RCC 7860 (cell line): ENCODE measurements at regions not wholly inside any gene's neighbourhood (a gene's known extent, or its start where the extent isn't known, plus 50 kb on each side); places are given as distances from the start of the nearest gene placed in this dataset.
"Not testable (repeated sequence)": the region's sequence is repeated elsewhere in the genome, so short reads cannot be mapped to it uniquely, and the experiment has no call there.

ENCODE experiments used
- DNase-seq: peaks from one replicate; pipeline ENCODE4 v3.0.0-alpha.2; 2015; ENCODE audit warnings: low spot score
- FAIRE-seq: peaks from 2 replicates; lab custom pipeline; 2012; peaks lifted over from hg19 to GRCh38; lab: Jason Lieb, UNC

DNA sequence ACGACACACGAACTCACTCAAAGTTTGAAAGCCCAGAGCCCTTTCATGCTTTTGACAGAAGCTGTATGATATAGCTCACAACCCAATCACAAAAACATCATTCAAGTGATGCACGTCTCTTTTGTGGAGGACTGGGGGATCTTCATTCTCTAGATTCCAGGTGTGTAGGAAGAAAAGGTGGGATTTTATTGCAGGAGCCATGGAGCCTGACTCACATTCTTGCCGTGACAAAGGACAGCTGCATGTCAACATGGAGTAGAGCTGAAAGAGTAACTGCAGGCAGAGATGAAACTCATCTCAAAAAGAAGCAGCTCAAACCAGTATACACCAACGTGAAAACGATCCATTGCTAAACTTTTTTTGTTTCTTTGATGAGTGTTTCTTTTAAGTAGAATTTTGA is 50.9 kb upstream of the PDE1A start:
- FAIRE-seq = no peak

DNA sequence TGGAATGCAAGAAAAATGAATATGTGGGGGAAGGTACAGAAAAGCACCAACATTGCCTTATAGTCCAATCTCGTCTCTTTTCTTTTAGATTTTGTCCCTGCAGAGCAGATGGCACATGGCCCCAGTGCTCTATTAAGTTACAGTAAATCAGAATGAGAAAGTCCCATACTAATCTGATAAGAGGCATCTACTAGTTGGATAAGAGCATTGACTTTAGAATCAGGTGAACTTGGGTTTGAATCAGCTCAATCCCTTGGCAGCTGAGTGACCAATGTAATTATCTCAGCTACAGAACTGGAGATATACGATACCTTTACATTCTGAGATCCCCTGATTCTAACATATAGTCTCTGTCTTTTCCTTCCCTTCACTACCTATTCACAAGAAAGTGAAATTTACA is 54.8 kb upstream of the PDE1A start:
- FAIRE-seq = no peak

More for the DNA sequence above, 50.9 kb upstream of the PDE1A start:
- DNase-seq = no peak

DNA sequence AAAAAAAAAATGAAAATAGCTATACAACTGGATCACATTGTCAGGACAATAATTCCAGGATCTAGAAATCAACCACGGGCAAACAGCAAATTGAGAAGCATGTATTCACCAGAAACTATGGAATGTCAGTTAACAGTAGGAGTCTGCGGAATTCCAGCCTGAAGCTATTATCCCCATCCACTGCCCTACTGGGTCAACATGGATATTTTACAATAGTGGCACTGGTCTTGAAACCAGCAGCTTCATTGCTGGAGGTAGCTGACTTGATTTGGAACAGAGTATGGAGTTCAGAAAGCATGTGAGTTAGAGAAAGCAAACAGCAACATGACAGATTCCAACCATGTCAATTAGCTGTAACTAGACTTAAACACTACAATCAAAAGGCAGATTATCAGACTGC is 55.7 kb upstream of the PDE1A start:
- FAIRE-seq (no peak), DNase-seq (no peak)

More for the DNA sequence above, 54.8 kb upstream of the PDE1A start:
- no peak for DNase-seq

DNA sequence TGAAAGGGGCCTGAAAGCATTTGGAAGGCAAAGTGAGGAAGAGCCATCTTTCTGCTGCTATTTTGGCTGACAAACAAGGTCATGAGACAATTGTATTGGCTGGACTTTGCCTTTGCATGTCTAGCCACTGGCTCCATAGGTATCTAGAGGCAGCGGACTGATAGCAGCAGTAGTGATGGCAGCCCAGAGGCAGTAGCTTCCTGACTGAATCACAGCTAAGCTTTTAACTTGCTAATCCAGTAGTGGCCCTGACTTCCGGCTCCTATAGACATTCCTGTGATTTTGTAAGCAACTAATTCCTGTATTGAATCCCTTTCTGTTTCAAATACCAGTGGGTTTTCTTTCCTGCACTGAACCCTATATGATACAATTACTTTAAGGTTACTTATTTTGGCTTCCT is 69.8 kb upstream of the PDE1A start:
- FAIRE-seq = no peak
- DNase-seq = no peak

DNA sequence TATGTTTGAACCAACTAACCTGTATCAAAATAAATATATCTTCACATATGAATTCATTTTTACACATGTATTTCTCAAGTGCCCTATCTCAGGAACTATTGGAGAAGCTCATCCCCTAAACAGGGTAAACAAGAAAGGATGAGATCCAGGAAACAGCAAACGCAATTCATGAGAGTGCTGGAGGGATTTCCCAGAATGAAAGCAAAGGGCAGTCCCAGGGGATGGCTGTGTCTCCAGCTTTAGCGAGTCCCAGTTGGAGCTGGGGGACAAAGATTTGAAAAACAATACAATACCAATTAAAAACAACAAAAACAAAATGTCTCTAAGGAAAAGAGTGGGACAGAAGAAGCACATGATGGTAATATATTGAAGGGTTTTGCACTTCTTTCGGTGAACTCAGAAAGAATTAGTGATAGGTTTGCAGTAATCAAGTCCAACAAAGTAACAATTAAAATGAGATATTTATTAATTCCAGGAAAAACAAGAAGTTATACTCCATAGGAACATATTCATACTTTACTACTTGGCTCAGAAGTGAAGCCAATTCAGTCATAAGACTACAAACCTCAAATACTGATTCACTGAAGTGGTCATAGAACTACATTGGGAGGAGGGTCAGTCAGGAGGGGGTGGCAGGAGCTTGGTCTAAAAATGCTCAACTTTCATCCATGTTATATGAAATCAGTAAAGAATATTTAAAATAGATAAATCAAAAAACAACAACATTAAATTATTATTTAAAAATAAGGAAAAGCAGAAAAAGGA is 73.1 kb upstream of the PDE1A start:
- FAIRE-seq = no peak

DNA sequence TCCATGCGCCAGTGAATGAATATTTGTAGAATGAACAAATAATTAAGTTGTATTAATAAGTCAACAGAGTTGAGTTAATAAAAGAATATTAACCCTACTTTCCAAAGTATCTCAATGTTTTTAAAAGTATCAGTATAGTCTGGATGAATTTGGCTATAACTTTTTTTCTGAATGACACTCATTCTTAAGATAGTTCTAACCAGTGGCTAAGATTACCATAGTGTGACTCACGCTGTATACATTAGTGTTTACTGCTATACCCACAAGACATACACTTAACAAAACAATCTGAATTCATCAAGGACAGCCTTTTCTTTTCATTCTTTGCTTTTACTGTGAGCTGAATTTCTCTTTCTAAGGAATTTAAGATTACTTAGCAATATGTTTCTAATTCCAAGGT is 77.0 kb upstream of the PDE1A start:
- no peak for DNase-seq
- no peak for FAIRE-seq

More for the DNA sequence above, 73.1 kb upstream of the PDE1A start:
- DNase-seq = no peak

DNA sequence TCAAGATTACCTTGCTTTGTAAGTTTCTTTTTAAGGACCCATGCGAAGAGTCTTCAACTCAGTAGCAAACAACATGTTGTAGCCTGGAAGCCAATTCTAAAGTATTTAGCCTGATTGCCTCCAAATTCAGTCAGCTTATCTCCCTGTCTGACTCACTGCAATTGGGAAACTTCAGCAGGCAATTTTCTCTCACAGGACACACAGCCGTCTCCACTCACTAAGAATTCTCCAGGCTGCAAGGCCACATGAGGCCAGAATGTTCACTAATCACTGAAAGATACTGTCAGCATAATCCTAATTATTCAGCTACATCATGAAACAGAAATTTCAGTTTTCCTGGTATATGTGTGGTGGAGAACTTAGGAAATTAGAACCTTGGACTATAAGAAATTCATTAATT is 78.1 kb upstream of the PDE1A start:
- DNase-seq (no peak), FAIRE-seq (no peak)

DNA sequence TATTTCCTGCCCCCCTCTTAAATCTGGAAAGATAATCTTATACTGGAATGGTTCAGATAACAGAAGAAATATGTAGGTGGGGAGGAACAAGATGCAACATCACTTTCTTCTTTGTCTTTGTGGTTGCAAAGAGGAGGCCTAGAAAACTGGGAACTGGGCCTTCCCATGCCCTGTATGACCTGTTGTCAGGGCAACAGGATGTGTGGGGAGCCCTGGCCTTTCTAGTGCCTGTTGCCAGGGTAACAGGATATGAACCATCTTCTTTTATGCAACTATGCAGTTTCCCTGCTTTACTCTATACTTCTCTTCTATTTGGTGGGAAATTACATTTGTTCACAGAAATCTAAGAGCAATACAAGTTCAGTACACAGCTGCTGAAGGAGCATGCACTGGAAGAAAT is 79.8 kb upstream of the PDE1A start:
- DNase-seq (no peak), FAIRE-seq (no peak)

DNA sequence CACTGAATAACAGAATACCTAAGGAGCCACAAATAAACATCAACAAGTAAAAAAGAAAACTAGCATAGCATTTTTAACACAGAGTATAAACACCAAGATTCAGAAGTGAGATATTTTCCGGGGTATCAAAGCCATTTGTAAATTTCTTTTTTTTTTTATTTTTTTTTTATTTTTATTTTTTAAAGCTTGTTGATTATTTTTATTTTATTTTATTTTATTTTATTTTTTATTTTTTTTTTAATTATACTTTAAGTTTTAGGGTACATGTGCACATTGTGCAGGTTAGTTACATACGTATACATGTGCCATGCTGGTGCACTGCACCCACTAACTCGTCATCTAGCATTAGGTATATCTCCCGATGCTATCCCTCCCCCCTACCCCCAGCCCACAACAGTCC is 81.7 kb upstream of the PDE1A start:
- DNase-seq = not testable (repeated sequence)
- peak; percentile 59 for FAIRE-seq

DNA sequence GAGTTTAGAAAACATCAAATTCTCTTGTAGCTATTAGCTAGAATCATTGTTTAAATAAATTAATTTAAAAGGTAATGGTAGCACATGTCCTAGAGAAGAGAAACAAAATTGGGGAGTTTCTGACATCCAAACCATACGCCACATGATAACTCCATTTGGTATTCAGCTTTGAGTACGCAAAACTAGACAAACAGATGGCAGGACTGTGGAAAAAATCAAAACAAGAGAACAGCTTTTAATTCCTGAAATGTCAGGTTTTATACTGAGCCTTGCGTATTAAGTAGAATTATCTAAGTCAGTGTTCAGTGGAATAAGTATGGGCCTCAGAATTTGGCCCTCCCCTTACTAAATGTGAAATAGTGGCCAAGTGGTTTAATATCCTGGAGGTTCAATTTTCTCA is 82.4 kb upstream of the PDE1A start:
- no peak for DNase-seq
- no peak for FAIRE-seq

DNA sequence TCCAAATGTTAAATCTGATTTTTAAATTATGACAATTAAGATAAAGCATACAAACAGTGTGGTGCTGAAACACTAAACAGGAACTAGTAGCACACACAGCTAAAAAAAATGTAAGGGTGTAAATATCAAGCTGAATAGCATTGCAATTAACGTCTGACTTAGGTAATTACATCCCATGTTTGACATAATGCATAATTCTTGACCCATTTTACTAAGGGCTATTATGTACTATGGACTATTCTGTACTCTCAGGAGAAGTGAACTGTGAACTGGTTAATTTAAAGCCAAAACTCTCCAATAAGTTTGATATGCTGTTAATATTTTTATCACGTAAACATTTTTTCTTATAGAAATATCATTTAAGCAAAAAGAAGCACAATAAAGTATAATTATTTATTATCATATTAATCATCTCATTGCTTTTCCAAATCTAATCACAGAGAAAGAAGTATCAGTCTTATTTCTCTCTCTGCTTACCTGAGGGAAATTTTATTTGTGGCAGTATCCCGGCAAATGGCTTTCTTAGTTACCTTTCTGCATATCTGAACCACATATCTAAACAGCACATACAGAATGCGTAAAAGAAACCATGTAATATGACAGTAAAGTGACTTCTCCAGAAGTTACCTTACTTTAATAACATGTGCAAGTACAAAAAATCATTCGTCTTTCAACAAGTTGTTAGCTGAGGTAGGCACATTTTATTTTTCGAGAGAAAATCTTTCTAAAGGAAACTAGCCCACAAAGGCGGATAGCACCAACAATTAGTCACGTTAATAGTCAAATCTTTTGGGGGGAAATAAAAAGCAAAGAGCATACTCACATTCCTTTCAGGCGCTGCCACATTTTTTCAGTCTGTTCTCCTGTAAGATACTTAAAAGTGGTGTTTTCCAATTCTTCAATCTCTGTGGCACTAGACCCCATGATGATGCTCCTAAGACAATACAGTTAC is 94.9 kb upstream of the PDE1A start:
- no peak for FAIRE-seq
- no peak for DNase-seq

DNA sequence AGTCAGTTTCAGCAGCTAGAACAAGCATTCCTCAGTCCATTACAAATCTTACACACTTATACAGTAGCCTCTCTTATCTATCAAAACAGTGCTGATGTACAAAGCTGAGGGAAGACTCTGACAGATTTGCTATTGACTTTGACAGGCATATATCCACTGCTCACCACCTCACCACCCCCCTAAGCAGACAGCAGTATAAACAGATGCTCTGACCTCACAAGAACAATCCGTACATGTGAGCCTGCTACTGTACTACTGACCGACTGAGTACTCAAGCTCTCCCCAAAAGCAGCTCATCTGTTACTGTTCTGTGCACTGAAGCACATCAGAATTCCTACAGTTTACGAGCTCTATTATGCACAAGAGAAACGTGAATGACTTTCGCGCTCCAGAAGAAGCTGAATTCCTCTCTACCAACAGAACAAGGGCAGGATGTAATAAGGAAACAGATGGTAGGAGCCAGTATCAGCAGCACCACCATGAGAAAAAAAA is 95.6 kb upstream of the PDE1A start:
- DNase-seq (peak; percentile 18), FAIRE-seq (no peak)

DNA sequence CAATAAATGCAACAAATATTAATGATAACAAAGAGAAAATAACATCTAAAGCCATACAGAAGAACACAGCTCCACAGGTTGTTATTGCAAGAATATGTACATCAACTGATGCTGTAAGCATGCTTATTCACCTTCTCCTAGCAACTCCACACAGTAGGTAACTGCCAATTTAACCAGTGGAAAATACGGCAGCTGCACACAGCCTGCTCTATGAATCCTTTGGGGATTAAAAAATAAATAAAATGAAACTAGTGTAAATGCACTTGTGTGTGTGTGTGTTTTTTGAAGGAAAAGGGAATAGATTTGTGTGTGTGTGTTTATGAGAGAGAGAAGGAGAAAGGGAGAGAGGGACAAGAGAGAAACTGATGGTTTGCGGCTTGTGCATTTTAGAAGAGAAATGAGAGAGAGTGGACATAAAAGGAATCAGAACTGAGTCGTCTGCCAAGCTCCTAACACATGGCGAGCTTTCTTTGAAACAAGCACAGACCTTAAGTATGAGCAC is 96.2 kb upstream of the PDE1A start:
- FAIRE-seq = no peak
- DNase-seq = no peak

DNA sequence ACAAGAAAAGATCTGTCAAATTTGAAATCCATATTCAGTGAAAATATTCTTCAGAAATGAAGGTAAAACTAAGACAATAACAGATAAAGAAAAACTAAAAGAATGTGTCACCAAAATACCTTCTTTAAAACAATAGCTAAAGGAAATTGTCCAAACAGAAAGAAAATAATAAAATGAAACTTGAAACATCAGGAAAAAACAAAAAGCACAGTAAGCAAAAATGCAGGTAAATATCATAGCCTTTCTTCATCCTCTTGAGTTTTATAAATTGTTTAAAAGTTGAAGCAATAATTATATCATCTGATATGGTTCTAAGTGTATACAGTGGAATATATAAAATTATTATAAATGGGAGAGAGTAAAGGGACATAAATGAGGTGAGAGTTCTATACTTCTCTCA is 103.8 kb upstream of the PDE1A start:
- DNase-seq (no peak), FAIRE-seq (no peak)

DNA sequence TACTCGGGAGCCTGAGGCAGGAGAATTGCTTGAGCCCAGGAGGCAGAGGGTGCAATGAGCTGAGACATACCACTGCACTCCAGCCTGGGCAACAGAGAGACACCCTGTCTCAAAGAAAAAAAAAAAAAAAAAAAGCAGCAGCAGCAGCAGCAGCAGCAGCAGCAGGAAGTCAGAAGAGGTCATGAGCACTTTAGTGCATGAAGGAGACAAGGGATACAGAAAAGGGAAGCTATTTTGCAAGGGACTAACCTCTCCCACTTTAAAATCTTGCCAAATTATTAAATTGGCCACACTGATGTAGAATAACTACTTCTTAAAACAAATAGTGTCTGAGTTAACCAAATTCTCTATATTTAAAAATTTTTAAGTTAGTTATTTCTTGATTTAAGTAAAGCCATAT is 113.4 kb upstream of the PDE1A start:
- FAIRE-seq (no peak), DNase-seq (no peak)

DNA sequence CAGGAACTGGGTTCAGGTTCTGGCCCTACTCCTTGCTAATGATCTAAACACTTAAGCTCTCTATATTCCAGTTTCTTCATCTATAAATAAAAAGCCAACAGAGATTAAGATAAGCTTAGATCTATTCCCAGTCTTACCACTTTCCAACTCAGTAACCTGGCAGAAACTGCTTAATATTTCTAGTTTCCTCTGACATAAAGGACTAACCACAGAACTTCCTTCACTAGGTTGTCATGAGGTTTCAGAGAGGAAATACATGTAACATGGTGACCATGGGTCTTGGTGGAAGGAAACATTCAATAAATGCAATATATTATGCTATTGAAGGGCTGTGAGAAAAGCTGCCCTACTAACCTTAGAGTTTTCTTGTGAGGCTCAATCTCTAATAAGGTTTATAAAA is 114.4 kb upstream of the PDE1A start:
- no peak for DNase-seq
- no peak for FAIRE-seq

DNA sequence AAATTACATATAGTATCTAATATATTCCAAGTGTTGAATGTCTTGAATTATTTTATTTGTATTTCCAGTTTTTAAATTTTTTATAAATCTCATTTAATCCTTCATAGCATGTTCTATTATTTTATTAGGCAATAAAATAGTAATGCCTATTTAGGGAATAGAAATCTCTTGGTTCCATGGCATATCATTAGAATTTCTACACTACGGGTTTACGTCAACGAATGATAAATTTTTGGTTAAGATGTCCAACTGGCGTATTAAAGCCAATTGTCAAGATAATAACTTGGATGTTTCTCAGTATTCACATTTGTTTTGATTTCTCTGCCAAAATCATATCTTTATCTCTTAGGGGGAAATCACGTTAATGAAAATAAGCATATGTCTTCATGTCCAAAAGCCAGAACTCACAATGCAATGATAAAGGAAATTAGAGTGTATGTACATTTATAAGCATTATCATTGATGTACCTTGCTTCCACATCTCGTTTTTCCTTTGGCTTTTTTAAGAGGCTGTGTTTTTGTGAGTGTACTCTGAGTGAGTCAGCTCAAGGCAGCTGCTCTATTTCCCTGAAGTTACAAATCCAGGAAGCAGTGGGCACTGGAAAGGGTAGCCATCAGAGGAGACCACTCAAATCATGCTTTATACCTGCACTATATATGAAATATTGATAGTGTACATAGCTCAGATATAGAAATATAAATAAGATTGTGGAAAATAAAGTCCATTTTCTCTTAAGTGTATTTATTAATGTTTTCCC is 115.8 kb upstream of the PDE1A start:
- FAIRE-seq = peak; percentile 18
- no peak for DNase-seq

DNA sequence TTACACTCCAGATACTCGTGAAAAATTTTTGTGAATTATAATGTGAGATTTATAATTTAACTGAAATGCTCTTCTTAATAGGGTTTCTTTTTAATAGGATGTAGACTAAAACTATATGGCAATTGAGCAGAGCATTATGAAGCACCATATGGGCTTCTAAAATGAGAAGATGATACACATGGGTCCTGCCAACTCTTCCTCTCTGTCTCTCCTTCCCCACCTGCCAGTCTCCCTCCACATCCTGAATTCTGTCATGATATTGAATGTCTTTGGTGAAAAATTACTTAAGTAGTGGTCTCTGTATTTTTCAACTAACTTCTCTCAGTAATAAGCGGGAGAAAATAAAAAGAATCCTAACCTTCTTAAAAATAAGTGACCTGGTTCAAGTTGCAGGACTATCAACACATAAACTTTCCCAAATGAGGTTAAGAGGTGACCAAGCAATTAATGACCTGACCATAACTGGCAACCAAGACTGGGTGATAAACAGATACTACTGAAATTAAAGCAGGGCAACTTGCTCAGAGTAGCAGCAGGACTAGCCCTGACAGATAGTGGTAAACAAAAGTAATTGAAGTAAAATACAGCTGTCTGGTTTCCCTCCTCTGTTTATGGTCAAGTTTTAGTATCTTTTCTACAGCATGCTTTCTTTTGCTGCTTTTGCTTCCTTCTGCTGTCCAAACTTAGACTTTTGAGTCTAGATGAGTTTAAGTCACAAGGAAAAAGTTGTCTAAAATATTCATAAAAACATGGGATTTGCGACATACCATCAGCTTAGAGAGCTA is 117.1 kb upstream of the PDE1A start:
- no peak for DNase-seq
- FAIRE-seq = no peak

DNA sequence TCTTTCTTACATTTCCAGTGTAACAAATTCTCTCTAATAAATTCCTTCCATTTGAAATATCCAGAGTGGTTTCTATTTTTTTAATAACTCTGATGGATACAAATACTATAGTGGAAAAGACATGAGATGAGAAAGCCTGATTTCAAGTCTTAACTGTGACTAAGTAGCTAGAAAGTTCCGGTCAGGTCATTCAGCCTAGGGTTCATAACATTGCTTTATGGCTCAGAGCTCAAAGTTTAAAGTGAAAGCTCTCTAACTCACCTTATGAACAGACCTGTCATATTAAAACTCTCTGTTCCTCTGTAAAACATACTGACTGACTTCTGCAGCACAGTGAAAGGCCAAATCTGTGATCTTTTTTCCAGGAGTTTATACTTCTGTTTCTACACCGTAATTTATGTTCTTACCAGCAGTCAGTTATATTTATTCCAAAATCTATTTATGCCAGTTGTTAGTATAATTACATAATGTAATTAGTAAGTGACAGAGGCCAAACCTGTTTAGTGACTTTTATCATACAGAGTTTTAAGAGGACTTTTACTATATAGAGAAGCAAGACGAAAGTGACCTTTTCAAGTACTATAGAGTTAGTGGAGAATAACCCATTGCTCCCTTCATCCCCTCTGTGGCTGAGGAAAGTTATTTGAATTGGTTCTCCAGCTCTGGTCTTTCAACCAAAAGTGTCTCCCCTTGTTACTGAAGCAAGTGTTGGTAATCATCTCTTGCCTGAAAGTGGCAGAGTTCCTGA is 118.8 kb upstream of the PDE1A start:
- DNase-seq (no peak), FAIRE-seq (no peak)
